Neural cell (in vitro differentiated cells): ENCODE measurements at regions not wholly inside any gene's neighbourhood (a gene's known extent, or its start where the extent isn't known, plus 50 kb on each side); places are given as distances from the start of the nearest gene placed in this dataset.

Source experiments
- H2AFZ ChIP-seq: fragments of 200-600, 300-800 bp; sonication (generic), shearing (Covaris generic); 2 replicates; pipeline ENCODE4 v1.6.0; 2014; ENCODE audit warnings: low read depth, mild to moderate bottlenecking, antibody characterized with exemption, low read length, moderate library complexity
- H3F3A ChIP-seq: fragments of 200-600 bp; shearing (Covaris generic); 2 replicates; pipeline ENCODE4 v1.6.1; 2016; ENCODE audit warnings: mild to moderate bottlenecking, moderate library complexity, mixed read lengths, antibody characterized with exemption, low read length; ENCODE audit not compliant: insufficient read depth, poor library complexity, severe bottlenecking
- H3K27ac ChIP-seq: fragments of 200-600, 300-800 bp; sonication (generic), shearing (Covaris generic); 2 replicates; pipeline ENCODE4 v1.5.1; 2014; ENCODE audit warnings: mild to moderate bottlenecking, low read length, moderate library complexity
- H3K27me3 ChIP-seq: fragments of 300-800, 200-600 bp; sonication (generic), shearing (Covaris generic); 2 replicates; pipeline ENCODE4 v1.6.0; 2014; ENCODE audit warnings: mild to moderate bottlenecking, low read depth, low read length, moderate library complexity; ENCODE audit not compliant: insufficient read depth
- H3K36me3 ChIP-seq: fragments of 300-800, 200-600 bp; sonication (generic), shearing (Covaris generic); 2 replicates; pipeline ENCODE4 v1.5.1; 2014; ENCODE audit warnings: mild to moderate bottlenecking, antibody characterized with exemption, low read length, moderate library complexity; ENCODE audit not compliant: insufficient read depth
- H3K4me2 ChIP-seq: fragments of 300-800, 200-600 bp; sonication (generic), shearing (Covaris generic); 2 replicates; pipeline ENCODE4 v1.6.0; 2014; ENCODE audit warnings: mild to moderate bottlenecking, low read length
- H3K4me3 ChIP-seq: fragments of 300-800, 200-600 bp; sonication (generic), shearing (Covaris generic); 2 replicates; pipeline ENCODE4 v1.5.1; 2014; ENCODE audit warnings: mild to moderate bottlenecking, low read length, moderate library complexity
- H3K79me2 ChIP-seq: fragments of 200-600 bp; shearing (Covaris generic); replicated peaks from 2 replicates; pipeline ENCODE4 v1.6.0; 2014; ENCODE audit warnings: mild to moderate bottlenecking, low read length, moderate library complexity; ENCODE audit not compliant: insufficient read depth
- H3K9ac ChIP-seq: fragments of 300-800, 200-600 bp; sonication (generic), shearing (Covaris generic); 2 replicates; pipeline ENCODE4 v1.6.1; 2016; ENCODE audit warnings: mild to moderate bottlenecking, low read length, mixed read lengths
- H3K9me2 ChIP-seq: fragments of 200-600 bp; shearing (Covaris generic); 2 replicates; pipeline ENCODE4 v1.6.1; 2016; ENCODE audit warnings: mild to moderate bottlenecking, low read length, mixed read lengths; ENCODE audit not compliant: insufficient read depth
- H3K9me3 ChIP-seq: fragments of 200-600, 300-800 bp; sonication (generic), shearing (Covaris generic); 2 replicates; pipeline ENCODE4 v1.6.1; 2016; ENCODE audit warnings: mild to moderate bottlenecking, mixed run types, low read length, moderate library complexity, mixed read lengths
- H4K20me1 ChIP-seq: fragments of 200-600 bp; shearing (Covaris generic); 2 replicates; pipeline ENCODE4 v1.6.1; 2016; ENCODE audit warnings: mild to moderate bottlenecking, mixed run types; ENCODE audit not compliant: insufficient read depth
- EP300 ChIP-seq: fragments of 450-650 bp; conservative IDR thresholded peaks from 2 replicates; pipeline ENCODE4 v1.6.1; 2014; ENCODE audit warnings: antibody characterized with exemption, mild to moderate bottlenecking, moderate library complexity; ENCODE audit not compliant: poor library complexity, severe bottlenecking
- EZH2 ChIP-seq: fragments of 200-600, 300-800 bp; shearing (Covaris generic), sonication (generic); IDR thresholded peaks from 2 replicates; pipeline ENCODE4 v1.6.1; 2014; ENCODE audit warnings: antibody characterized with exemption, low read length, borderline replicate concordance, mild to moderate bottlenecking; ENCODE audit not compliant: insufficient read depth, poor library complexity, severe bottlenecking
- MXI1 ChIP-seq: fragments of 450-650 bp; conservative IDR thresholded peaks from 2 replicates; pipeline ENCODE4 v1.6.1; 2014; ENCODE audit warnings: antibody characterized with exemption, mild to moderate bottlenecking; ENCODE audit not compliant: poor library complexity, severe bottlenecking
- POLR2AphosphoS5 ChIP-seq: IDR thresholded peaks from 2 replicates; pipeline ENCODE4 v1.6.1; 2012
- RAD21 ChIP-seq: fragments of 450-650 bp; conservative IDR thresholded peaks from 2 replicates; pipeline ENCODE4 v1.6.1; 2014; ENCODE audit warnings: antibody characterized with exemption, mild to moderate bottlenecking, moderate library complexity
- SMC3 ChIP-seq: fragments of 450-650 bp; conservative IDR thresholded peaks from 2 replicates; pipeline ENCODE4 v1.6.1; 2014; ENCODE audit warnings: antibody characterized with exemption, mild to moderate bottlenecking, moderate library complexity; ENCODE audit not compliant: poor library complexity
- TAF1 ChIP-seq: IDR thresholded peaks from 2 replicates; pipeline ENCODE4 v1.6.1; 2012; ENCODE audit warnings: low read depth
- TF ChIP-seq, protein P1 (sequence below): fragments of 450-650 bp; IDR thresholded peaks from 2 replicates; pipeline ENCODE4 v1.5.1; 2014; ENCODE audit warnings: antibody characterized with exemption, mild to moderate bottlenecking, moderate library complexity; ENCODE audit not compliant: poor library complexity, severe bottlenecking
- TF ChIP-seq, protein P2 (sequence below): IDR thresholded peaks from 2 replicates; pipeline ENCODE4 v1.6.1; 2012; ENCODE audit warnings: borderline replicate concordance

DNA sequence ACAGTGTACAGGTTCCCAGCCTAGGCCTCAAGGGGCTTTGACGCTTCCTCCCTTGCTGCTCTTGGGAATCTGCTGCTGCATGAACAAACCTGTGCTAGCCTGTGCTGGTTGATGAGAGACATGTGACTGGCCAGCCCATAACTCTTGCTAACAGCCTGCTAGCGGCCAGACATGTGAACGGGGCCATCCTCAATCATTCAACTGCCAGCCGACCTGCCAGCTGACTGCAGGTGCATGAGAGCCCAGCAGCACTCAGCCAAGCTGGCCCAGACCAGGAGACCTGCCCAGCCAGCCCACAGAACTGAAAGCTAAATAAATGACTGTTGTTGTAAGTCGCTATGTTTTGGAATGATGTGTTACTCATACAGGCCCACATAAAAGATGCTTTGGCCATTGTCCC, 82.4 kb upstream of the DLG1 start:
- no peak overlapping the region for H3K4me3 ChIP-seq
- H4K20me1 ChIP-seq: no peaks in the 10 kb centered on the region
- H3K27me3 ChIP-seq: no peaks in the 10 kb centered on the region
- H3K27ac ChIP-seq: no peak overlapping the region
- H2AFZ ChIP-seq: no peak overlapping the region
- H3F3A ChIP-seq: no peaks in the 10 kb centered on the region
- H3K36me3 ChIP-seq: no peaks in the 10 kb centered on the region
- TF ChIP-seq POLR2AphosphoS5: no peak
- TF ChIP-seq, protein P1, sequence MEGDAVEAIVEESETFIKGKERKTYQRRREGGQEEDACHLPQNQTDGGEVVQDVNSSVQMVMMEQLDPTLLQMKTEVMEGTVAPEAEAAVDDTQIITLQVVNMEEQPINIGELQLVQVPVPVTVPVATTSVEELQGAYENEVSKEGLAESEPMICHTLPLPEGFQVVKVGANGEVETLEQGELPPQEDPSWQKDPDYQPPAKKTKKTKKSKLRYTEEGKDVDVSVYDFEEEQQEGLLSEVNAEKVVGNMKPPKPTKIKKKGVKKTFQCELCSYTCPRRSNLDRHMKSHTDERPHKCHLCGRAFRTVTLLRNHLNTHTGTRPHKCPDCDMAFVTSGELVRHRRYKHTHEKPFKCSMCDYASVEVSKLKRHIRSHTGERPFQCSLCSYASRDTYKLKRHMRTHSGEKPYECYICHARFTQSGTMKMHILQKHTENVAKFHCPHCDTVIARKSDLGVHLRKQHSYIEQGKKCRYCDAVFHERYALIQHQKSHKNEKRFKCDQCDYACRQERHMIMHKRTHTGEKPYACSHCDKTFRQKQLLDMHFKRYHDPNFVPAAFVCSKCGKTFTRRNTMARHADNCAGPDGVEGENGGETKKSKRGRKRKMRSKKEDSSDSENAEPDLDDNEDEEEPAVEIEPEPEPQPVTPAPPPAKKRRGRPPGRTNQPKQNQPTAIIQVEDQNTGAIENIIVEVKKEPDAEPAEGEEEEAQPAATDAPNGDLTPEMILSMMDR: no peak
- no peaks in the 10 kb centered on the region for H3K9me2 ChIP-seq
- H3K79me2 ChIP-seq: no peaks in the 10 kb centered on the region
- no peak overlapping the region for H3K4me2 ChIP-seq
- H3K9me3 ChIP-seq: no peaks in the 10 kb centered on the region
- no peak overlapping the region for H3K9ac ChIP-seq

DNA sequence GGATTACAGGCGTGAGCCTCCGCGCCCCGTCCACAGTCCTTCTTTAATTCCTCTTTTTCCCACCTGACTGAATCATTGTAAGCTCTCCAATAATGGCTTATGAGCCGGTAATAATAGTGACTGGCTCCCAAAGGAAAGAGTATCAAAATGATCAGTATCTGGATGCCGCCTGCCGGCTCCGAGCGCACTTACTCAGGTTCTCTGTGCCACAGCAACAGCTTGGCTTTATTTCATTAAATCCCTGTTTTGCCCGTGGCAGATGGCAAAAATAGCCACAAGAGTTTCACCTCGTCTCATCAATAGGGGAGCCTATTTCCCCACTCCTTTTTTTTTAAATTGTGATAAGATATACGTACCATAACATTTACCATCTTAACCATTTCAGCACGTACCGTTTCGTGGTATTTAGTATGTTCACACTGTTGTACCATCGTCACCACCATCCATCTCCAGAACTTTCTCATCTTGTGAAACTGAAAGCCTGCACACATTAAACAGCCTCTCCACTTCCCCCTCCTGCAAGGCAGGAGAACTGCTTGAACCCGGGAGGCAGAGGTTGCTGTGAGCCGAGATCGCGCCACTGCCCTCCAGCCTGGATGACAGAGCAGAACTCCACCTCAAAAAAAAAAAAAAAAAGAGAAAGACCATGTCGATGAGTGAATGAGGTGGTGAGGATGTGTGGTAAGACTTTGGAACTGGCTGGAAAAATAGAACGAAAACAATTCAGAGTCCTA, 80.7 kb upstream of the DLG1 start:
- Histone ChIP-seq H3K4me2 (no peak overlapping the region), H3K9me2 (no peaks in the 10 kb centered on the region), H3K27ac (no peak overlapping the region), H3K9ac (no peak overlapping the region), H3K79me2 (no peaks in the 10 kb centered on the region), H4K20me1 (no peaks in the 10 kb centered on the region), H2AFZ (no peak overlapping the region), H3K9me3 (no peaks in the 10 kb centered on the region), H3K4me3 (no peak overlapping the region), H3K27me3 (no peaks in the 10 kb centered on the region), H3F3A (no peaks in the 10 kb centered on the region), H3K36me3 (no peaks in the 10 kb centered on the region)
- TF ChIP-seq POLR2AphosphoS5 (no peak), RAD21 (no peak), EZH2 (no peak), MXI1 (no peak), EP300 (no peak), SMC3 (no peak), TAF1 (no peak)
- TF ChIP-seq, protein P1: no peak
- TF ChIP-seq, protein P2, sequence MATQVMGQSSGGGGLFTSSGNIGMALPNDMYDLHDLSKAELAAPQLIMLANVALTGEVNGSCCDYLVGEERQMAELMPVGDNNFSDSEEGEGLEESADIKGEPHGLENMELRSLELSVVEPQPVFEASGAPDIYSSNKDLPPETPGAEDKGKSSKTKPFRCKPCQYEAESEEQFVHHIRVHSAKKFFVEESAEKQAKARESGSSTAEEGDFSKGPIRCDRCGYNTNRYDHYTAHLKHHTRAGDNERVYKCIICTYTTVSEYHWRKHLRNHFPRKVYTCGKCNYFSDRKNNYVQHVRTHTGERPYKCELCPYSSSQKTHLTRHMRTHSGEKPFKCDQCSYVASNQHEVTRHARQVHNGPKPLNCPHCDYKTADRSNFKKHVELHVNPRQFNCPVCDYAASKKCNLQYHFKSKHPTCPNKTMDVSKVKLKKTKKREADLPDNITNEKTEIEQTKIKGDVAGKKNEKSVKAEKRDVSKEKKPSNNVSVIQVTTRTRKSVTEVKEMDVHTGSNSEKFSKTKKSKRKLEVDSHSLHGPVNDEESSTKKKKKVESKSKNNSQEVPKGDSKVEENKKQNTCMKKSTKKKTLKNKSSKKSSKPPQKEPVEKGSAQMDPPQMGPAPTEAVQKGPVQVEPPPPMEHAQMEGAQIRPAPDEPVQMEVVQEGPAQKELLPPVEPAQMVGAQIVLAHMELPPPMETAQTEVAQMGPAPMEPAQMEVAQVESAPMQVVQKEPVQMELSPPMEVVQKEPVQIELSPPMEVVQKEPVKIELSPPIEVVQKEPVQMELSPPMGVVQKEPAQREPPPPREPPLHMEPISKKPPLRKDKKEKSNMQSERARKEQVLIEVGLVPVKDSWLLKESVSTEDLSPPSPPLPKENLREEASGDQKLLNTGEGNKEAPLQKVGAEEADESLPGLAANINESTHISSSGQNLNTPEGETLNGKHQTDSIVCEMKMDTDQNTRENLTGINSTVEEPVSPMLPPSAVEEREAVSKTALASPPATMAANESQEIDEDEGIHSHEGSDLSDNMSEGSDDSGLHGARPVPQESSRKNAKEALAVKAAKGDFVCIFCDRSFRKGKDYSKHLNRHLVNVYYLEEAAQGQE: no peak
